ENCODE measurements at regions not wholly inside any gene's neighbourhood (a gene's known extent, or its start where the extent isn't known, plus 50 kb on each side); places are given as distances from the start of the nearest gene placed in this dataset.
A peak's percentile ranks its signal among the peaks of the same experiment; 100 is the strongest.

DNA sequence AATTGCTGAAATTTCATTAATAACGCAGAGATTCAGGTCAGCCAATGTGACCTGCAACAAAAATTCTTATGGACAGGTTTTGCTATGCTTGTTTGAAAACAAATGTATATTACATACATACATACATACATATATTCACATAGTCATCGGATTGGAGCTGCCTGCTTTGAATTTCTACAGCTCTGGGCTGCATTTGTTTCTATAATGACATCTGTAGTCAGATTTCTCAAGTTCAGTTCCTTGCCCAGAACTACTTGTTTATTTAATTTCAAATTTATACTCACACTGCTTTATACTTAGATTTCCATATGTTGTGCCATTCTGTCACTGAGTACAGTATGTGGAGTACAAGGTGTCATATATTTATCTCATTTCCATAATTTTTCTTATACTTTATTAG lies 2775.0 kb downstream of the PCDH9 start:
- no peak for DNase-seq (ENCODE audit: low spot score)

DNA sequence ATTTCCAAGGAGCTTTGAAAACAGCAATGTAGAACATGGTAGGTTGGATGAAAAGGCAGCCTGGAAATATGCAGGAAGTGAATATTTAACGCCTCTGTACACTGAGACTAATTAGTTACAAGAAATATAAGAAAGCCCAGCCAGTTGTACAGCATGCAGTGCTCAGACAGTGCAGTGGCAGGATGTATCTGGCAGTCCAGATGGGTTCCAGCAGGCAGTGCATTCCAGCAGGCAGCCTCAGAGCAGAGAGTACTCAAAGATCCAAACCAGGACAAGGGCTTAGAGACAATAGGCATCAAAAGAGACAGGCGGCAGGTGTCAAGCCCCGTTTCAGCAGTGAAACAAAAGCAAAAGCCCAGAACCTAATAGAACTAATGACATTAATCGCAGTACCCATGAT lies 2776.3 kb downstream of the PCDH9 start:
- no peak for DNase-seq (ENCODE audit: low spot score)

DNA sequence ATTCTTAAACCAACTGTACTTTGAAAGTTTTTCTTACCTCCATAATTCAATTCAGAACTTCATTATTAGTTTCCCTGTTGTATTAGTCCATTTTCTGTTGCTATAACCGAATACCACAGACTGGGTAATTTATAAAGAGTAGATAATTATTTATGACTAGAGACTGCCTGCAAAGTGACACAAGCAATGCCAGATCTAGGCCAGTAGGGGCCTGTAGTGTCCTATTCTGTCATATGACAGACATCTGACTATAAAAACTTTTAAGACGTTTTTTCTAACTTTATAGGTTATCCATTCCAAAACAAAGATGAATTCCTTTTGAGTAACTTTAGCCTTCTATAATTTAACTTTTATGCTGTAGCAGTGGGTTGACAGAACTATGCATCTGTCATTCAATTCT lies 2783.8 kb downstream of the PCDH9 start:
- DNase-seq (ENCODE audit: low spot score): peak; percentile 39

DNA sequence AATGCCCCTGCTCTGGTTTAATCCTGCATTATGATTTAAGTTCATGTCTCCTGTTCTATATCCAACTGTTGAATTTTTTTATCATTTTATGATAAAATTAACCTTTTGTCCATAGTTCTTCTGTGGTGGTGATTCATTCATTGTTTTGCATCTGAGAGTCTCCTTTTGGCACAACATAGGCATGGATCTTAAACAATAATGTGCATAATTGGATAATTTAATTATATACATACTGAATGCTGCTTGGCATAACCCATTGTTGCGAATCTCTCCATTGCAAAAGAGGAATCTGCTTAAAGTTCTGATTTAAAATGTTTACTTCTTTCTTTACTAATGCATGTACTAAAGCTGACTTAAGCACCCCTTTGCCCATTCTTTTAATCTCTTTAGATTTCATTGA lies 2788.4 kb downstream of the PCDH9 start:
- no peak for DNase-seq (ENCODE audit: low spot score)

DNA sequence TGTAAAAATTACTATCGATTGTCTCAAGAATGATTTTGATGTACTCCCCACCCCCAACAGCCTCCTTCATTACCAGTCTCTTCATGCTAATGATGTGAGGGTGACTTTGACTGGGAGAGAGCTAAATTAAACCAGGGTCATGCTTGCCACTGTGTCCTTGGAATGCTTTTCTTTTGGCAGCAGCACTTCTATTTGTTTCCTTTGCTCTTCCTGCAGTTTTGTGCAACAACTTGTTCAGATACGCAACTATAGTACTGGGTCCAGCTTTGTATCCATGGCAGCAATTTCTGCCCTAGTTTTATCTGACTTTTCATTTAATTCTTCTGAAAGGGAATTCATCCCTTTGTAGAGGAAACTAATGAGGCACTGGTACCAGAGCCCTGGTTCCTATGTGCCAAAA lies 2792.1 kb downstream of the PCDH9 start:
- no peak for DNase-seq (ENCODE audit: low spot score)

DNA sequence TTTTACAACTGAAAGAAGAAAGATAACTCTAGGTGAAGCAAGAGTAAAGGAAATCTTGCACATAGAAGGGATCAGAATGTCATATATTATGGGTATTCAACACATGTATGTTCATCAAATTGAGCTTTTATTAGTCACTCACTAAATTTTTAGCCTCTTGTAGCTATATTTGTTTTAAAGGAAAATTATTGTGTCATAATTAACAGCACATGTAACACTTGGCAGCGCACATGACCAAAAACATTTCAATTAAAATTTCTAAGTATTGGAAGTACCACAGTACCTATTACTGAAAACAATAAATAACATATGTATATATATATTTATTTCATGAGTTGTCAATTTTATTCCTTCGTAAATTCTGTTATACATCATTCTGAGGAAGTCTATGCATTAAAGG lies 2800.4 kb downstream of the PCDH9 start:
- DNase-seq (ENCODE audit: low spot score): no peak

DNA sequence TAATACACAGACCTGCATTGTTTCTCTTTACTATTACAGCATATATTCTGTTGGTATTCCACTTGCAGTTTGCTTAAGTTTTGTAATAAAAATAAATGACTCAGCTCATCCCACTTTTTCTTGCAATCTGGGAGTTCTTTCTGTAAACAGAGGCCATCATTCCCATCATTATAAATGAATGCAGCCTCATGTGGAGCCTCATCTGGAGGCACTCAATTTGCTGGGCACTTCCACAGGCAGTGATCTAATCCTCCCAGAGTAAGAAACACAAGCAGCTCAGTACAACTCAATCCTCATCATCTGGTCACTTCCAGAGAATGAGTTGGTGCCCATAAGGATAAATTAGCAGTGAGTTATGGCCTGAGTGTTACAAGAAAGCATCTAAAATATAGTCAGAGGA lies 2801.9 kb downstream of the PCDH9 start:
- DNase-seq (ENCODE audit: low spot score): no peak

DNA sequence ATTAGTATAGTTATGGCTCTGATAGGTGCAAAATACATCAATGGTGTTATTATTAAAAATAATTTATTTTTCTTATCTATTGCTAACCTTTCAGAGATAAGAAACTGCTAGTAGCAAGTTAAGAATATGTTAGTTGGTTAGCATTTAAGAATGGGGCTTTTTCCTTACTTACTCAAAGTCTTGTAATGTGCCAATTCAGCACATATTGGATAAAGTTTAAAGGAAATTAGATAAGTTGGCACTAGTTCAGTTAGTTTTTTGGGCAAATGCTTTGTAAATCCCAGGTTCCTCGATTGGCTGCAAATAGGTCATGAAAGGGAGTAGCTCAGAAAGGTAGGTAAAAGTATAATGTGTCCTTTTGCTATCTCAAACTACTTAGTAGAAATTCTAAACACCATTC lies 2806.7 kb downstream of the PCDH9 start:
- no peak for DNase-seq (ENCODE audit: low spot score)

DNA sequence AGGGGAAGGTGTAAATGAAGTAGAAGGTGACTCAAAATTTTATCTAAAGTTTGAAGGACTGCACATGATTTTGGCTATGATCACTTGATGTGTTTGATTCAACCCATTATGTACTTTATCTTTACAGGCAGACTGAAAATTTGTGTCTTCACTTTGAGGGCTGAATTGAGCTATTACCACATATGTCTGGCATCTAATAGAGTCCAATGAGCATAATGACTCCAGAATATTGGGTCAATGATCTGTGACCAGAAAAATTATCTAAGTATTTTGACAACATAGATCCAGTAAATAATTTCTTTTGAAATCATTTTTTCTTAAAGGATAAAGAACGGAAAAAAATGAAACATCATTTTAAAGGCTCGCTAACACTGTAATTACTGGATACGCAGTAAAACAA lies 2810.0 kb downstream of the PCDH9 start:
- no peak for DNase-seq (ENCODE audit: low spot score)

DNA sequence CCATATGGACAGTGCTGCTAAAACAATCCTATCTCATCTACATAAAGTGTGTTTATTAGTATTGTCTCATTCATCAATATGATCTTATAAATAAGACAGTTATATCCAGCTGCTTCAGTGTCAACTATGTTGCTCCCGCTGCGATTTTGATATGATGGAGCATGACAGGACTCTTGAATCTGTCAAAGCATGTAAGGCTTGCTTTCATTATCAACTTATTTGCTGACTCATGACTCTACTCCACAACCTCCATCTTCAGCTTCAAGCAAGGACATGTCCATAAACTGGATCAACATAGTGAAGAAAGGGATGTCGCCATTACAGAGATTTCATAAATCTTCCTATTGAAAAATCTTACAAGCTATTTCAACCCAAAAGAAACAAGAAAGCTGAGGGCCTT lies 2812.6 kb downstream of the PCDH9 start:
- DNase-seq (ENCODE audit: low spot score): no peak

DNA sequence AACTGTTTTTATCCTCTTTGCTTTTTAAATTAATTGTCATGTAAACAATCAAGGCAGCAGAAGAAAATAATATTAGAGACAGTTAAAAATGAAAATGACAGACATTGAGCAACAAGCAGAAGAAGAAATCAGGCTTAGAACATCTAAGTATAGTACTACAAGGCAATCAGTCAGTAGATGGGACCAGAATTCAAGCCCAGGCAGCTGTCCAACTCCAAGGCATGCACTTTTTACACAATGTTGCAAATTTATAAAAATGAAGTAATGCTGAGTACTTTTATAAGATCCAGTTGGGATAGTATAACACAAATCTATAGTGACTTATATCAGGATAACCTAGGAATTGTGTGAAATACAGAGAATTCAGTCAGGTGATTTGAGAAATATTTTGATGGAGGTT lies 2815.8 kb downstream of the PCDH9 start:
- DNase-seq (ENCODE audit: low spot score): no peak

DNA sequence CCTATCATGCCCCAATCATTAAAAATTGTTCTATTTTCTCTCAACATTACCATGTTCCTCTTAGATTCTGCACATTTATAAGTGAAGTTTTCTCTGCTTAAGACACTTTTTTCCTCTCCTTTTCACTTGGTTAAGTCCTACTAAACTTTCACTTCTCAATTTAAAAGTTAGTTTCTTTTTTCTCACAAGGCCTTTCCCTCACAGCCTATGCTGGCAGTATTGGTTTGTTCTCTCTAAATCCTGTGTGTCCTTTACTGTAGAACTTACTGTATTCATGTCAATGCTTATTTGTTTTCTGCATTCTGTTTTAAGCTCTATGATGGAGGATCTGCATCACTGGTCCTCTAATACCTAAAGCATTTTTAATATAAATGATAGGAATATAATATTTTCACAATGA lies 2816.6 kb downstream of the PCDH9 start:
- DNase-seq (ENCODE audit: low spot score): no peak

DNA sequence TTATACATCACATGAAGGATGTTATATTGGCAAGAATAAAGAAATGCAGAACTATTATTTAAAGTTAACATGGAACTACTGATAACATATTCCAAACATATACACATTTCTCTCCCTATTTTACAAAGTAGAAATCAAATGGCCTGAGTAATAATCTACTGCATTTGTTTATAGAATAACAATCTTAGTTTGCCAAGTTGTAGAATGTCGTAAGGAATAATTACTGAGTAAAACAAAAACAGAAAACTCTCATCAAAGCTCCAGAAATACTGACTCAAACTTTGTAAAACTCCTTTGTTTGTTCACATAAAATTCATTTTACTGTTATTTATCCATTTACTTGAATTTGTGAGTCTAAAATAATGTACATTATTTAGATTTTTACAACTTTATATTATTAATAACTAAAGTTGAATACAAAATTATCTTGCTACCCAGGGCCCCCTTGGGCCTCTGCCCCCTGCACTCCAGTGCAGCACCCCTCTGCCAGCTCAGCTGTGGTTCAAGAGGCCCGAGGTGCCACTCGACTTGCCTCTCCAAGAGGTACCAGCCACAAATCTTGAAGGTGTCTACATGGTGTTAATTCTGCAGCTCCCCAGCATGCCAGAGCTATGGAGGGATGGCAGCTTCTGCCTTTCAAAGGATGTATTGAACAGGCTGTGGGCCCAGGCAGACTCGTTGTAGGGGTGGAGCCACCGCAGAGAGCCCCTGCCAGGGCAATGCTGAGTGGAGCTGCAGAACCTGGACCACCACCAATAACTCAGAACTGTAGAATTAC lies 2819.7 kb downstream of the PCDH9 start:
- DNase-seq (ENCODE audit: low spot score): no peak

DNA sequence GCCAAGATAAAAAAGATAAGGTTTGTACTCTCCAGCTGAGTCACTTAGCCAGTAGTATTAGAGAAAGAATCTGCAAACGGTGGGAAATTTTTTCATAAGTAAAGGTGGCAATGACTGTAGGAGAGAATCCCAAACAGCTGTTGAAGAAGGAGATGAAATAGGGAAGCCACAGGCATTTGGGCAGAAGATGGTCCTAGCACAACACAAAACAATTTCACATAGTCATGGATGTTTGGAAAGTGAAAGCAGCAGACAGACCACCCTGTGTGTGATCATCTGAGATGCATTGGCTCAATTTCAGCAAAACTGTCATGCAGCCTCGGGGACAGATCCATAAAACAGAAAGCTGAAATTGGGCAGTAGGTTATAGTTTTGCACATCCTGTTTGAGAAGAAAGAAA lies 2832.4 kb downstream of the PCDH9 start:
- no peak for DNase-seq (ENCODE audit: low spot score)

DNA sequence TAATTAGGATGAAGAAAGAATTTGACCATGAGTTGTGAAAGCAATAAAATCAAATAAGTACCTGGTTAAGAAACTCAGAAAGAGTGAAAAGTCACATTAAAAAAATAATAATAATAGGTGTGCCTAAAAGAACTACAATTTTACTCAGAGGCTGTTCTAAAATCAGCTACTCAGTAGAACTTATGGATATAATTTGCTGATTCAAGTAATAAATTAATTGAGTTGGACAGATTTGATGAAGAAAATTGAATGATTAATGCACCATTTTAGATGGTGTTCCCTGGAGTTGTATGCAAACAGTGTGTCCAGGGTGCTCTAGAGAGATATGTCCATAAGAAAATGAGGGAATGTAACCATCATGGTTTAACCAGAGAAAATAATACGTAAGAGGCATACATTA lies 2852.5 kb downstream of the PCDH9 start:
- no peak for DNase-seq (ENCODE audit: low spot score)

DNA sequence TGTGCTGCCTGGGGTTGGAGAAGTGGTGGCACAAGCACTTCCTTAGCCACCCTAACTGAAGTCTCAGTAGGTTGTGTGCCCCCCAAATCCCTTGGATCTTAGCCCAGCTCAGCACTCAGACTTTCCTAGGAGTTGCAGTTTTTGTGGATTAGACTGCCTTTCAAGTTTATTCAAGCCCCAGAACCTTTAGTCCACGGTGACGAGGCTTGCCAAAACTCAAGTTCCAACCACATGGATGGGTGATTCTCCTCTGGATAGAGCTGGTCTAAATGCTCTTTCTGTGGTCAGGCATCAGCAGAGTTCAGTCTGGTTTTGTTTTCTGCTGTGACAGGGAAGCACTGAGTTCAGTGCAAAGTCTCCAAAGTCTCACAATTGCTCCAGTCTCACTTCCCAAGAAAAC lies 2858.7 kb downstream of the PCDH9 start:
- DNase-seq (ENCODE audit: low spot score): no peak

DNA sequence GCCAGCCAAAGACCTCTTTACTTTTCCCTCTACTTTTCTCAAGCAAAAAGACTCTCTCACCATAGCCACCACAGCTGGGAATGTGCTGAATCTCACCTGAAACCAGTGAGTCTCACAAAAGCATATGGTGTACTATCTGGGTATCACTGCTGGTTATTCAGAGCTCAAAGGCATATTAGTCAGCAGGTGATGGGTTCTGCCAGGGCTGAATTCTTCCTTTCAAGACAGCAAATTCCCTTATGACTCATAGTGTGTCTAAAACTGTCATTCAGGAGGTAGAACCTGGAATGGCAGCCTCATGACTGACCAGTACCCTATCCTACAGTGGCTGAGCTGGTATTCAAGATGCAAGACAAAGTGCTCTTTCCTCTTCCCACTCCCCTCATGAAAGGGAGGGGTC lies 2859.1 kb downstream of the PCDH9 start:
- no peak for DNase-seq (ENCODE audit: low spot score)

DNA sequence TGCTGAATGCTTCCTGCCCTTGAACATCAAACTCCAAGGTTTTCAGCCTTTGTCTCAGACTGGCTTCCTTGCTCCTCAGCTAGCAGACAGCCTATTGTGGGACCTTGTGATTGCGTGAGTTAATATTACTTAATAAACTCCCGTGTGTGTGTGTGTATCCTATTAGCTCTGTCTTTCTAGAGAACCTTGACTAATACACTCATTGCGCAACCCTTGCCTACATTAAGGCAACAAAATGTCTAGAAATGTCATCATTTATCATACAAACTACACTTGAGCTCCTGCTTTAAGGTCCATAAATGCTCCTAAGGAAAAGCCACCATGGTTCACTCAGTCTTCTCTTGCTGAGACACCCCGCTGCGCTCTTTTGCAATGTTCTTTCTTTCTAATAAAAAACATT lies 2861.0 kb downstream of the PCDH9 start:
- no peak for DNase-seq (ENCODE audit: low spot score)

DNA sequence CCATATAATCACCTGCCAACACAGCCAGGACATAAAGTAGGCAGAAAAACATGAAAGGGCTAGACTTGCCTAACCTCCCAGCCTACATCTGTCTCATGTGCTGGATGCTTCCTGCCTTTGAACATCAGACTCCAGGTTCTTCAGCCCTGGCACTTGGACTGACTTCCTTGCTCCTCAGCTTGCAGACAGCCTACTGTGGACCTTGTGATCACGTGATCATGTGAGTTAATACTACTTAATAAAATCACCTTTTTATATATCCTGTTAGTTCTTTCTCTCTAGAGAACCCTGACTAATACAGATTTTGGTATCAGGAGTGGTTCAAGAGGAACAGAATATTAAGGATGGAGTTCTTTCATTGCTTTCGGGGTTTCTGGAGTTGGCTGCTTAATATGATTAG lies 2867.6 kb downstream of the PCDH9 start:
- DNase-seq (ENCODE audit: low spot score): no peak

DNA sequence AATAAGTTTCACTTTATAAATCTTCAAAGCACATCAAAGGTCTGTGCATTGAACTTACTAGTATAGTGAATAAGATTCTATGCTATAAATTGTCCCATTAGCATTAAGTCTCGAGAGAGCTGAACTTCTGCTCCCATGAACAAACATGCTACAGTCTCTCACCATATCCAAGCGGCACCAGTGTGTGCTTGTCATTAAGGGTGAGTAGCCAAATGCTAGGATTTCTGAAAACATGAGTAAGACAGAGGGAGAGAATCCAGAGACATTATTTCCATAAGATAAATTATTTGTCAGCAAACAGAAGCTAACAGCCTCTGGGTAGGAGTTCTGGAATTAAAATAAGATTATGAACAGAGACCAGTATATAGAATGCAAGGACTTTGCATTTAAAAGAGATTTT lies 2882.5 kb downstream of the PCDH9 start:
- DNase-seq (ENCODE audit: low spot score): no peak

DNA sequence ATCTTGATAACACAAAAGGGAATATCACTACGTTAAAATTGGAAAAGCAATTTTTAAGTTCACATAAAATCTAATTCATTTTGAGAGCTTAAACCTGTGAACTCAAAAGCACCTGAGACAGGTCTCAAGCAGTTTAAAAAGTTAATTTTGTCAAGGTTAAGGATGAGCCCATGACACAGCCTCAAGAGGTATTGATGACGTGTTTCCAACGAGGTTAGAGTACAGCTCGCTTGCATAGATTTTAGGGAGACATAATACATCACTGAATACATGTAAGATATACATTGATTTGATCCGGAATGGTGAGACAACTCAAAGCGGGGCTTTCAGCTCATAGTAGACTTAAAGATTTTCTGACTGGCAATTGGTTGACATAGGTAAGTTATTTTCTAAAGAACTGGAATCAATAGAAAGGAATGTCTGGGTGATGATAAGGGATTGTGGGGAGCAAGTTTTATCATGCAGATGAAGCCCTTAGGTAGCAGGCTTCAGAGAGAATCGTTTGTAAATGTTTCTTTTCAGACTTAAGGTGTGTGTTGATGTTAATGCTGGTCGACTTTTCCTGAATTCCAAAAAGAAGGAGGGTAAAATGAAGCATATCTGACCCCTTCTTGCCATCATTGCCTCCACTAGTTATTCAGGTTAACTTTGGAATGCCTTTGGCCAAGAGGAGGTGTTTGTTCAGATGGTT lies 2890.6 kb downstream of the PCDH9 start:
- DNase-seq (ENCODE audit: low spot score): no peak

DNA sequence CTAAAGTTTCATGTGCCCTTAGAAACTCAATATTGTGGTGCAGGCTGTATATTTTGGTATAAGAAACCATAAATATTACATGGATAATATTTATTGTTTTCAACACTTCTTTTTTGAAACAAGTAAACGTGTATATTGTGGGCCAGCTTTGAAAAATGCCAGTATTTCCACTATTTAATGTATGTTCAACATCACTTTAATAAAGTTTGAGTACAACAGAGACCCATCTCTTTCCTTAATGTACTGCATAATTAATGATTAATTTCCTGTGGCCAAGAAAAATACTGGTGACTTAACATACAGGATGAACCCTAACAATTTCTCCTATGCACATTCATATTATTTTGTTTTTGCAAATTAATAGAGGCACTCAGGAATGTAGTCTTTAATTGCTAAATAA lies 2891.5 kb downstream of the PCDH9 start:
- no peak for DNase-seq (ENCODE audit: low spot score)

DNA sequence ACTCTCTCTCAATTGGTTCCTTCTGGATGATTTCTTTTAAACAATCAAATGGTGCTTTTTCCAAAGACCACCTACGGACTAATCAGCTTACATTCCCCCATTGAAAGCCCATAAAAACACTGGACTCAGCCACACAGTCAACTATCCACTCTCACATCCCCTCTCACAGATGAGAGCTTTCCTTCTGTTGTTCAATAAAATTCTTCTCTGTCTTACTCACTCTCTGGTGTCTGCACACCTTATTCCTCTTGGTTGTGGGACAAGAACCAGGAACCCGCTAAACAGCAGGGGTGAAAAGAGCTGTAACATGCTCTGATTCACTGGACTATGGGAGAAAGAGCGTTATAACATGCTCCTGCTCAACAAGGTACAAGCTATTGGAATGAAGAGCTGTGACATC lies 2896.2 kb downstream of the PCDH9 start:
- no peak for DNase-seq (ENCODE audit: low spot score)

DNA sequence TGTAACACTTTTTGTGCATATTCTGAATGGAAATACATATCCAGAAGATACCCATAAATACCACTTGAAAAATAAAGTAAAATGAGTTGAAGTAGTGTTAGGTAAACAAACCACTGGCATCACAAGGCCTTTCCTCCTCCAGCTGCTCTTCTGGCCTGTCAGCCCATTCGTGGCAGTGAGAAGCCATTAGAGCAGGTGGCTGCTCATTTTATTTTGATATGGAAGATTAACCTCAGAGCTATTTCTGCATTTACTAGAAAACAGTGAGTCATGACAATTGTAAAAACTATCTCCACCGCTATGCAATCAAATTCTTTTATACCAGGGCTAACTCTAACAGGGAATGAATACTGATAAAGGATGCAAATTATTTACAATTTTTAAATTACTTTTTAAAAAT lies 2898.1 kb downstream of the PCDH9 start:
- no peak for DNase-seq (ENCODE audit: low spot score)

Measured in HT-29 (cell line).